Spleen (tissue), 11 donors: ENCODE measurements at regions not wholly inside any gene's neighbourhood (a gene's known extent, or its start where the extent isn't known, plus 50 kb on each side); places are given as distances from the start of the nearest gene placed in this dataset.

Experiments used
- DNase-seq: peaks from one replicate; pipeline ENCODE4 v3.0.0-alpha.2; 2020
- H3K27ac ChIP-seq, 8 donors: fragments of 200-600 bp; sonication (generic) in 7 of 8; 1 replicate in 4 of 8; 2 replicates in 4 of 8; pipeline versions ENCODE4 v1.5.0 to v1.8.0; 2016 to 2021; ENCODE audit warnings: inconsistent platforms in 4 of 8, mild to moderate bottlenecking in 4 of 8, moderate library complexity in 1 of 8
- H3K27me3 ChIP-seq, 7 donors: fragments of 200-600 bp; sonication (generic) in 6 of 7; replicated peaks in 1 of 7; 1 replicate in 4 of 7; 2 replicates in 3 of 7; pipeline versions ENCODE4 v1.5.0 to v1.8.0; 2016 to 2021; ENCODE audit warnings: inconsistent platforms in 3 of 7, mild to moderate bottlenecking in 1 of 7
- H3K36me3 ChIP-seq, 6 donors: fragments of 200-600 bp; sonication (generic) in 5 of 6; 1 replicate in 4 of 6; 2 replicates in 2 of 6; pipeline versions ENCODE4 v1.5.0 to v1.8.0; 2016 to 2021; ENCODE audit warnings: inconsistent platforms in 2 of 6
- H3K4me1 ChIP-seq, 6 donors: fragments of 200-600 bp; sonication (generic) in 5 of 6; 1 replicate in 3 of 6; 2 replicates in 3 of 6; pipeline versions ENCODE4 v1.5.0 to v1.8.0; 2016 to 2021; ENCODE audit warnings: inconsistent platforms in 3 of 6
- H3K4me3 ChIP-seq, 8 donors: fragments of 200-600 bp; sonication (generic) in 7 of 8; 1 replicate in 4 of 8; 2 replicates in 4 of 8; pipeline versions ENCODE4 v1.5.0 to v1.8.0; 2016 to 2021; ENCODE audit warnings: inconsistent platforms in 4 of 8, mild to moderate bottlenecking in 4 of 8, moderate library complexity in 2 of 8
- H3K9me3 ChIP-seq, 8 donors: fragments of 200-600 bp; sonication (generic) in 7 of 8; 1 replicate in 4 of 8; 2 replicates in 4 of 8; pipeline versions ENCODE4 v1.5.0 to v1.8.0; 2016 to 2021; ENCODE audit warnings: inconsistent platforms in 4 of 8
- POLR2A ChIP-seq, 3 donors: fragments of 450-650 bp; IDR thresholded peaks; one replicate each; pipeline ENCODE4 v1.5.1; 2017; ENCODE audit warnings: antibody characterized with exemption in 3 of 3, mild to moderate bottlenecking in 1 of 3
- POLR2AphosphoS5 ChIP-seq, 3 donors: sonication (generic); formaldehyde crosslinking; IDR thresholded peaks; one replicate each; pipeline ENCODE4 v1.5.1; 2017; ENCODE audit warnings: antibody characterized with exemption in 3 of 3
- WGBS, 5 donors: extraction: QIAGEN DNeasy Blood & Tissue Kit in 3 of 5; methylation state at CpG; one replicate each; pipeline versions ENCODE4 v1.1.5 to v1.1.7; 2013 to 2018; 5-methylcytosine and 5-hydroxymethylcytosine counted together
- intact Hi-C: fragments of 100-400 bp; cut with DNase I; formaldehyde crosslinking; loops from one replicate; pipeline ENCODE4 v1.15.0; 2023; ENCODE audit warnings: low total_unique reads
- TF ChIP-seq, protein P1 (sequence below), 11 experiments: fragments of 200-600 bp in 7 of 11; fragments of 450-650 bp in 4 of 11; sonication (generic) in 4 of 11; IDR thresholded peaks in 8 of 11; conservative IDR thresholded peaks in 3 of 11; 1 replicate in 7 of 11; 2 replicates in 4 of 11; pipeline versions ENCODE4 v1.4.0 to v1.8.0; 2016 to 2021; ENCODE audit warnings: antibody characterized with exemption in 11 of 11, inconsistent platforms in 4 of 11, mild to moderate bottlenecking in 1 of 11
- donor health status: healthy with polysubstance abuse.
- donor health status: DM: no; HTN: no; CAD: no; lungs with moderate emphysema.
- donor health status: DM: no; HTN: no; CAD: no.
- donor health status: Bipolar disorder and iron deficiency.
- donor health status: healthy.
- donor health status: DM: no; HTN: no; CAD: no.
- donor health status: DM: yes; HTN: yes; CAD: no.

DNA sequence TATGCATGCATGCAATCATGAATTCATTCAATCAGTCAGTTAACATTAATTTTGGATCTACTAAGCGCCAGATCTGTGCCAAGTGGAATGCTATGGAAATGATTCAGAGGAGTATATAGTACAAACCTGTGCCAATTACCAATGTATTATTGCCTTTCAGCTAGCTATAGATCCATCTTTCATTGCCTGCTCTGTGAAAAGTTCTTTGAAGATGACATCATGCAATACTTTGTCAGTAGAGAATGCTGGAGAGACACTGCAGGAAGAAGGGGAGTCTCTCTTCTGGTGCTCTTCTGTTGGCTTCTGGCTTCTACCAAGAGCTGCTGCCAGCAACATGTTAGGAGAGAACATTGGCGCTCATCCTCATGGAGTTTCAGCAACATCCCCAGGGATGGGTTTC, 81.0 kb upstream of the LMCD1 start:
- H3K9me3 ChIP-seq: peaks cover 0 to 14% (median 10%) of the 10 kb centered on the region in 8 donors
- WGBS, 5 donors: 86 to 97% (median 94%) methylated on average over 2 of the region's 2 CpGs
- intact Hi-C loops: no loop called here
- no peak for DNase-seq
- peaks cover 0 to 7% (median 6%) of the 10 kb centered on the region in 6 donors for H3K4me1 ChIP-seq
- TF ChIP-seq POLR2AphosphoS5 (IDR thresholded peaks at IDR 0.05) (no peak), POLR2A (IDR thresholded peaks at IDR 0.05) (no peak)
- TF ChIP-seq, protein P1, sequence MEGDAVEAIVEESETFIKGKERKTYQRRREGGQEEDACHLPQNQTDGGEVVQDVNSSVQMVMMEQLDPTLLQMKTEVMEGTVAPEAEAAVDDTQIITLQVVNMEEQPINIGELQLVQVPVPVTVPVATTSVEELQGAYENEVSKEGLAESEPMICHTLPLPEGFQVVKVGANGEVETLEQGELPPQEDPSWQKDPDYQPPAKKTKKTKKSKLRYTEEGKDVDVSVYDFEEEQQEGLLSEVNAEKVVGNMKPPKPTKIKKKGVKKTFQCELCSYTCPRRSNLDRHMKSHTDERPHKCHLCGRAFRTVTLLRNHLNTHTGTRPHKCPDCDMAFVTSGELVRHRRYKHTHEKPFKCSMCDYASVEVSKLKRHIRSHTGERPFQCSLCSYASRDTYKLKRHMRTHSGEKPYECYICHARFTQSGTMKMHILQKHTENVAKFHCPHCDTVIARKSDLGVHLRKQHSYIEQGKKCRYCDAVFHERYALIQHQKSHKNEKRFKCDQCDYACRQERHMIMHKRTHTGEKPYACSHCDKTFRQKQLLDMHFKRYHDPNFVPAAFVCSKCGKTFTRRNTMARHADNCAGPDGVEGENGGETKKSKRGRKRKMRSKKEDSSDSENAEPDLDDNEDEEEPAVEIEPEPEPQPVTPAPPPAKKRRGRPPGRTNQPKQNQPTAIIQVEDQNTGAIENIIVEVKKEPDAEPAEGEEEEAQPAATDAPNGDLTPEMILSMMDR (IDR thresholded peaks at IDR 0.05 in 8 of 11, conservative IDR thresholded peaks at IDR 0.05 in 3 of 11): no peak
- H3K4me3 ChIP-seq: no peak overlapping the region
- H3K36me3 ChIP-seq: no peaks in the 10 kb centered on the region
- no peaks in the 10 kb centered on the region for H3K27me3 ChIP-seq
- H3K27ac ChIP-seq: no peak overlapping the region

DNA sequence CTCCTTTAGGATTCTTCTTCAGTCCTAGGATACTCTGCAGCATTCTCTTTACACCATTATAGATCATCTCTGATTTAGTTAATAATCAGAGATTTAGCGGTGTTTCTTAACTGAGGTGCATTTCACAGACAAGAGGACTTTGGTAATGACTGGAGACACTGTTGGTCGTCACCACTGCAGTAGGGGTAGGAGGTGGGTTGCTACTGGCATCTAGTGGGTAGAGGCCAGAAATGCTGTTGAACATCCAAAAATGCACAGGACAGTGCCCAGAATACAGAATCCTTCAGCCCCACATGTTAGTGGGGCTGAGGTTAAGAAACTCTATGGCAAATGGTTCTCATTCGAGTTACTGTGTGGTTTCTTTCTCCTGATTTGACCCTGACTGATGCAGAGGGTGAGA, 80.4 kb upstream of the LMCD1 start:
- no peaks in the 10 kb centered on the region for H3K27me3 ChIP-seq
- H3K4me3 ChIP-seq: no peak overlapping the region
- H3K27ac ChIP-seq: no peak overlapping the region
- peaks cover 0 to 14% (median 10%) of the 10 kb centered on the region in 8 donors for H3K9me3 ChIP-seq
- no peak for DNase-seq
- TF ChIP-seq, protein P1 (IDR thresholded peaks at IDR 0.05 in 8 of 11, conservative IDR thresholded peaks at IDR 0.05 in 3 of 11): no peak
- no peak for TF ChIP-seq POLR2A (IDR thresholded peaks at IDR 0.05)
- intact Hi-C loops: no loop called here
- peaks cover 0 to 7% (median 6%) of the 10 kb centered on the region in 6 donors for H3K4me1 ChIP-seq
- WGBS, 5 donors: 72 to 85% (median 82%) methylated on average over 3 of the region's 3 CpGs
- H3K36me3 ChIP-seq: no peaks in the 10 kb centered on the region

DNA sequence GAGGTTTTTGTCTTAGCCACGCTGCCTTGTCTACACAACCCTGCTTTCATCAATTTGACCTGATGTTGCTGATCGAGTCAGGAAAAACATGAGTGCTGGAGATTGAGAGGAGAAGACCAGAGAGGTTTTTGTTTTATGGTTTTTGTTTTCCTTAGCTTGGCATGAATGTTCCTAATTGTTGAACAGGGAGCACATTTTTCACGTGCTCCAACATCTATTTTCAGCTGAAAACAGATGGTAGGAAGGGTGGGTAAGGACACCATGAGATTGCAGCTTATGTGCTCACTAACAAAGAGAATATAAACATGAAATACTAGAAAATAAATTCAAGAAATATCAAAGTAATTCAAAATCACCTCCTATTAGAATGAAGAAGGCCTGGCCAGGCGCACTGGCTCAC, 79.9 kb upstream of the LMCD1 start:
- H3K4me1 ChIP-seq: peaks cover 0 to 7% (median 6%) of the 10 kb centered on the region in 6 donors
- WGBS, 5 donors: 82 to 92% (median 86%) methylated on average over 4 of the region's 4 CpGs
- peaks cover 0 to 14% (median 10%) of the 10 kb centered on the region in 8 donors for H3K9me3 ChIP-seq
- intact Hi-C loops: no loop called here
- no peaks in the 10 kb centered on the region for H3K27me3 ChIP-seq
- no peaks in the 10 kb centered on the region for H3K36me3 ChIP-seq
- no peak for DNase-seq
- TF ChIP-seq POLR2AphosphoS5 (IDR thresholded peaks at IDR 0.05): no peak
- TF ChIP-seq, protein P1 (IDR thresholded peaks at IDR 0.05 in 8 of 11, conservative IDR thresholded peaks at IDR 0.05 in 3 of 11): no peak
- TF ChIP-seq POLR2A (IDR thresholded peaks at IDR 0.05): no peak
- no peak overlapping the region for H3K27ac ChIP-seq
- no peak overlapping the region for H3K4me3 ChIP-seq

DNA sequence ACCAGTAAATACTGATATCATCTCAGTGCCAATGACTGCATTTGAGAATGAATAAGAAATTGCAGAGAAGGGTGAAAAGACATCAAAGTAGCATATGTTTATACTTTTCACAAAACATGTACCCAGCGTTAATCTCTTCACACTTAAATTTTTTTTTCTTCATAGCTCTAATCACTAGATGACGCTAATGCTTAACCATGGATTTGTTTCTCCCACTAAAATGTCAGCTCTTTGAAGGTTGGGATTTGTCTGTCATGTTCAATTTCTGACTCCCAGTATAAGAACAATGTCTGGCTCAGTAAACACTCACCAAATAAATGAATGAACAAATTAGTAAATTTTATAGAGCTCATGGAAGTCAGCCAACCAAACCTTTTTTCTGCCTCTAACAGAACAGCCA, 78.3 kb upstream of the LMCD1 start:
- no peak for DNase-seq
- 86 to 92% (median 88%) methylated on average over 2 of the region's 2 CpGs for WGBS, 5 donors
- no peak for TF ChIP-seq POLR2AphosphoS5 (IDR thresholded peaks at IDR 0.05)
- TF ChIP-seq, protein P1 (IDR thresholded peaks at IDR 0.05 in 8 of 11, conservative IDR thresholded peaks at IDR 0.05 in 3 of 11): no peak
- TF ChIP-seq POLR2A (IDR thresholded peaks at IDR 0.05): no peak

More for the DNA sequence above, 78.3 kb upstream of the LMCD1 start:
- no peaks in the 10 kb centered on the region for H3K36me3 ChIP-seq
- H3K4me3 ChIP-seq: no peak overlapping the region
- no peaks in the 10 kb centered on the region for H3K4me1 ChIP-seq
- no peak overlapping the region for H3K27ac ChIP-seq
- H3K27me3 ChIP-seq: no peaks in the 10 kb centered on the region
- intact Hi-C loops: no loop called here
- H3K9me3 ChIP-seq: peaks cover 0 to 14% (median 10%) of the 10 kb centered on the region in 8 donors
